Kidney glomerular epithelial cell (primary cell): ENCODE measurements at regions not wholly inside any gene's neighbourhood (a gene's known extent, or its start where the extent isn't known, plus 50 kb on each side); places are given as distances from the start of the nearest gene placed in this dataset.
"Not testable (repeated sequence)": the region's sequence is repeated elsewhere in the genome, so short reads cannot be mapped to it uniquely, and the experiment has no call there.

ENCODE experiments used
- DNase-seq: peaks from one replicate; lab custom pipeline; 2025; lab: John Stamatoyannopoulos, UW

GRCh38 chr13:107669391-107669993, 545.8 kb downstream of the LIG4 start:
- DNase-seq: no peak

GRCh38 chr13:107665926-107666458, 549.3 kb downstream of the LIG4 start:
- no peak for DNase-seq

DNA sequence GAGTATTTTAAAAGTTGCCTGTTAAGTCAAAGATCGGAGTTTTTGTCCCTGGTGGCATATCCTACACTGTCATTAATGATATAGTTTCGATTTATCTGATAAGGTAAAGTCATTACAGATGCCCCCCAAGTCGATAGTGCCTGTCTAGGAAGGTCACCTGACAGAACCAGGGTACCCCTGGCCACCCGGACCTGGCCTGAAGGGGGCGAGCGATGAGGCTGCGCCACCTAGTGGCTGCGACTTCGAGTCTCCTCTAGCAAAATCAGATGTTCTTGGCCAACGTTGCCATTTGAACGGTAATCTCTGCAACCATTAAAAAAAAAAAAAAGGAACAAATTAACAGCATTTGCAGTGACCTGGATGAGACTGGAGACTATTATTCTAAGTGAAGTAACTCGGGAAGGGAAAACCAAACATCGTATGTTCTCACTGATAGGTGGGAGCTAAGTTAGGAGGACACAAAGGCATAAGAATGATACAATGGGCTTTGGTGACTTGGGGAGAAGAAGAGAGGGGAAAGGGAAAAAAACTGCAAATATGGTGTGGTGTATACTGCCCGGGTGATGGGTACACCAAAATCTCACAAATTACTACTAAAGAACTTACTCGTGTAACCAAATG, 565.1 kb downstream of the LIG4 start:
- DNase-seq: peak; percentile 19

DNA sequence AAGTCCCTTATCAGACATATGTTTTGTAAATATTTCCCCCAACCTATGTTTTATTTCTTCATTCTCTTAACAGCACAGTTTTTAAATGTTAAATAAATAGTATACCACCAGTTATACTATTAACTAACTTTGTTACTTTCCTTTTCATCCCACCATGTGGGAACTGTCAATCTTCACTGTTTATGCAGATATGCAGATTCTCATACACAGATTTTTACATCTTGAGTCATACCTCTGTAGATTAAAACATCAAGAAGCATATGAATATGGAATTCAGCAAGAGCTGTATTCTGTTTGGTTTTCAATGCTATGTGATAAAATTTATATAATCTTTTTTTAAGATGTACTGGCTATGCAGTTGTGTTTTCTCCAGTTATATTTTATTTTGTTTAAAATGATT, 566.3 kb downstream of the LIG4 start:
- DNase-seq: no peak

DNA sequence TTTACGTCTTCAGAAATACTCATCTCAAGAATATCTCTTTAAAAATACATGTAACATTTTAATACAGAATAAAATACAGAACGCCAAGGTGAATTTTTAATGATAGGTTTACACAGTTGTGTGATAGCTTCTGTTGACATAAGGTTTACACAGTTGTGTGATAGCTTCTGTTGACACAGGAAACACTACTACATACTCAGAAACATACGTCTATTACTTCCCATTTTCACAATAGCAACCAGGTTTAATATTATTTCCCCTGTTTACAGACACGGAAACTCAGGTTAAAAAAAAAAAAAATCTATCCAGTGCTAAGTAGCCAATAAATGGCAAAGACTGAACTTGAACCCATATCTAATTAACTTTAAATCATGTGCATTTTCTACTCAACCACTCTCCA, 571.2 kb downstream of the LIG4 start:
- DNase-seq: no peak

DNA sequence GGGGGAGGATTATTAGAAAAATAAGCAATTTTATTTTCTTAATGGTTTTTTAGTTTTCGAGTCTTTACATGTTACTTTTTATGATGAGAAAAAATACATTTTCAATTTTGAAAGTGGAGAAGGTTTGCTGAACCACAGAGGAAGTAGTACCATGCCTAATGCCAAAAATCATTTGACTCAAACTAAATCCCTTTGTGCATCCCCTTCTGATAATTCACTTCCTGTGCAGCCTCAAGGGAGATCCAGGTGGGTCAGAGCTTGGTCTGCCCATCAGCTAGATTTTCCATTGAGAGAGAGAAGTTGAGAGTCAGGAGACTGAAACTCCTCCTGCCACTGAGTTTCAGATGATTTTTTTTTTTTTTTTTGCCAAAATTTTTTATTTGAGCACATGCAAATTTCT, 571.7 kb downstream of the LIG4 start:
- DNase-seq: no peak

DNA sequence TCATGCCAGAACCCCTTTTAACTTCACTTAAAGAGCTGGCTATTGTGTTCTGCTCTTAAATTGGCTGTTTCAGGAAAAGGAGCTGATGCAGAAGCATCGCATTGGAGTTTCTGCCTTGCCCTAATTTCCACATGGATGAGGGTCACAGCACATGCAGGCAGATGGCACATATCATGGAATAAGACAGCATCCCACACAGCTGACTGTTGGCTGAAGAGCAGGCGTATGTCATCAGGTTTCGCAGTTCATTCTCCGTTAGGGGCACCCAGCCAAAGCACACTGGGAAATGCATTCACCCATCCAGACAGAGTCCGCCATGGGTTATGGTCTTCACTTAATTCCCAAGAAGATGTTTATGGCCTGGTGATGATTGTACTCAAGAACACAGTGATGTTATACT, 572.5 kb downstream of the LIG4 start:
- DNase-seq: peak; percentile 3

DNA sequence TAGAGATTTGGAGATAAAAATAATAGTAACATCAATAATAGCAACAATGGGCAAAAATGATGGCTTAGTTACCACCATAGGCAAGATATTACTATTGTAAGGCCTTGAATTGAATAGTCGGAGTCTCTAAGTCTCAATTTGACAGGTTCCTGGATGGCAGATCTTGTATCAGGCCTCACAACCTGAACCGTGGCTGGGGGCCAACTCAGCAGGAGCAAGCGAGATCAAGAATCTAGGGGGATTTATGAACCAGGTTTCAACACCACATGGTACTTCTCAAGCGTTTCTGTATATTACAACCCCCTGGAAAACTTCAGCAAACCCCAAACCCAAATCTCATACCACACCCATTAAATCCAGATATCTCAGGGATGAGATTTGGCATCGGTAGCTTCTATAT, 573.8 kb downstream of the LIG4 start:
- DNase-seq: no peak

GRCh38 chr13:107625648-107626047, 589.7 kb downstream of the LIG4 start:
- no peak for DNase-seq

DNA sequence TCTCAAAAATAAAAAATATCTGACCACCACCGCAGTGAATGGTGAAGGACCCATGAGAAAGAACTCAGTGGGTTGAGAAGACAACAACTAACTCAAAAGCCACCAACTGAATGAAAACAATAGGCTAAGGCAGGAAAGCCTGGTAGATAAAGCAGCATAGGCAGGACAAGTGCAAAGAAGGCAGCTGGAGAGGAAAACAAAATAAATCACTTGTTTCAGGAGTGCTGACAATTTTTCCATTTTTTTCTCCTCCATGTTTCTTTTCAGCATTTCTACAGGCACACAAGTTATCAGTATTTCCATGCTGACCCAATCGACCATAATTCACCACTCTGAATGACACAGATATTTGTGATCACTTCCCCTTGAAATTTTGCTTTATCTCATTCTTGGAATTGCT, 597.8 kb downstream of the LIG4 start:
- no peak for DNase-seq

GRCh38 chr13:107612376-107612775, 603.0 kb downstream of the LIG4 start:
- DNase-seq: no peak

- no peak for DNase-seq
Observed at GRCh38 chr13:107608736-107609135, 606.6 kb downstream of the LIG4 start.

DNA sequence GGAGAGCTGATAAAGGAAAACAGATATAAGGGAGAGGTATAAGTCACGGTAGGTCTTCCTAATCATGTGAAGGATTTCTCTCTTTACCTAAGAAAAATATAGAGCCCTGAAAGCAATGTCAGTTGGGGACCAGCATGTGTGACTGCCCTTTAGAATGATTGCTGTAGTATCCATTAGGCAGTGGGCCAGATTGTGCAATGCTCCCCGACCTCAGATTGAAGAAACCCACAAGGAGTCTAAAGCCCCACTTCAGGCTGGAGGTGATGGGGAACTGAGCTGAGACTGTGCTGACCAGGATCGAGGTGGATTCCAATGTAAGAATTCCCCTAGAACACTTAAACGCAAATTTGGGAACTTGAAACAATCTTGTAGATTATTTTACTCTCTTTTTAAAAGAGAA, 614.4 kb downstream of the LIG4 start:
- no peak for DNase-seq

GRCh38 chr13:107596306-107596705, 619.0 kb downstream of the LIG4 start:
- not testable (repeated sequence) for DNase-seq

GRCh38 chr13:107590556-107590955, 624.8 kb downstream of the LIG4 start:
- DNase-seq: no peak

DNA sequence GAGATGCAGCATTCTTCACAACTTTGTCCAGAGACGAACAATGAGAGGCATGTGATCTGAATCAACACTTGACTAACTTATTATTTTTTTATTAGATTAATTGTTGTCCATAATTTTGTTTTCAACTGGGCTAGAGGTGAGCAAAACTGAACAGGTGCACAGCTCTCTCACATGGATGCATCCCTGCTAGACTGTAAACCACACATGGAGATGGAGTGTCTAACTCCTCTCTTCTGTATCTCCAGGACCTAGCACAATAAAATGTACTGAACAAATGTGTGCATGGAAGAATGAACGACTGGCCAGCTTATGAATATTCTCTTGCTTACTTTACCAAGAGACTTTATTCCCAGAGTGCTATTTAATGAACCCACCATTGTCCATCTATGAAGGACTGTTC, 627.7 kb downstream of the LIG4 start:
- DNase-seq: no peak

GRCh38 chr13:107586216-107586615, 629.1 kb downstream of the LIG4 start:
- no peak for DNase-seq

GRCh38 chr13:107585469-107586180, 629.7 kb downstream of the LIG4 start:
- no peak for DNase-seq

DNA sequence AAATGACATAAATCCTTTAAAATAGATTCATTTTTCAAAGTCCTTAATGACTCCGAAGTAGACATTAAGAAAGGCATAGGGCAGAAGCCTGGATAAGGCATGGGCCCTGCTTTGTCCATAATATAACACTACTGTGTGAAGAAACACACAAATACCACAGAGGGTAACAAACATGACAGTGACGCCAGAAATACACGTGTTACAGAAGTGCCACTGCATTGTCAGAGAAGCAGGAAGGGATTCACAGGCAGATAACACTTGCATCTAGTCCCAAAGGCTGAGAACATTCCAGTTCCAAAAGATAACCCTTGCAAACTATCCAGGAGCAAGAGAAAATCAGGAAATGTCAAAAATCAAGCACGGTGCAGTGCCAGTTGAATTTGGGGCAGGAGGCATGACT, 633.2 kb downstream of the LIG4 start:
- DNase-seq: no peak

DNA sequence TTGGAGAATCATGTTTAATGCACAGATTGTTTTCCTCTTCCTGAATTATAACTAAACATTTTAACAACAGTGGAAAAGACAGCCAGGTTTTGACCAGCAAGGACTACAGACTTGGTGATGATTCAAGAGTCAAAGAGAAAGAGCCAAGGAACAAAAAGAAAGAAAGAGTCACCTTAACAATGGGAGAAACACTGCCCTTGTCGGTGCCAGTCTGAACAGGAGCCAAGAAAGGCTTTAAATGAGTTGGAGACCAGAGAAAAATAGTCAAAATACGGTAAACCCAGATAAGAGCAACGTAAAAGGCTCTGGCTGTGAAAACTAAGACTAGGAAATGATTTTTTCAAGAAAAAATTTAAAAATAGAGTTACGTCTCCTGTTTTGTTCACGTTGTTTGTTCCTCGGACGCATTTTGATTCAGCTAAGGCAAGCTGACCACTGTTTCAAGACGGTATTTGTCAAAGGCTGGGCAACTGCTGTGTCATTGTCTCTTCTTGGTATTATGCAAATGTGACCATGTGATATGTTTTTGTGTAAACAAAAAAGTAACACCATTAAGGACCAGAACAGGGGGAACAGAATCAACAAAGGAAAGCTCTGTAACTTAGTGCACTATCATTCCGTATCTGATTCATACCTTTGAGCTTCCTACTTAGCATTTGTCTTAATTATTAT, 634.5 kb downstream of the LIG4 start:
- no peak for DNase-seq

DNA sequence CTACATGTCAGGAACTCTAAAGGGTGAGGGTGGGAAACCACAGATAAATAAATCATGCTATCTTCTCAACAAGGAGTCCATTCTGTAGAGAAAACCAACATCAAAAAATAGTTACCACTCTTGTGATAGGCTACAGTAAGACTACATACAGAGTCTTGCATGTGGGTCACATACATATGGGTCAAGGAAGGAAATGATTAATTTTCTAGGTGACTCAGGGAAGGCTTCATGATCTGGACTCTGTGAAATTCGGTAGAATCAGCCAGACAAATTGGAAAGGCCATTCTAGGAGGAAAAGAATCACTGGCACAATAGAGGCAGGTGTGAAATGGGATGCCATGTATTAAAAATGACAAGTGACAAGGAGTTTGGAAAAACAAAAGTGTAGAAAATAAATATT, 638.9 kb downstream of the LIG4 start:
- DNase-seq: no peak

DNA sequence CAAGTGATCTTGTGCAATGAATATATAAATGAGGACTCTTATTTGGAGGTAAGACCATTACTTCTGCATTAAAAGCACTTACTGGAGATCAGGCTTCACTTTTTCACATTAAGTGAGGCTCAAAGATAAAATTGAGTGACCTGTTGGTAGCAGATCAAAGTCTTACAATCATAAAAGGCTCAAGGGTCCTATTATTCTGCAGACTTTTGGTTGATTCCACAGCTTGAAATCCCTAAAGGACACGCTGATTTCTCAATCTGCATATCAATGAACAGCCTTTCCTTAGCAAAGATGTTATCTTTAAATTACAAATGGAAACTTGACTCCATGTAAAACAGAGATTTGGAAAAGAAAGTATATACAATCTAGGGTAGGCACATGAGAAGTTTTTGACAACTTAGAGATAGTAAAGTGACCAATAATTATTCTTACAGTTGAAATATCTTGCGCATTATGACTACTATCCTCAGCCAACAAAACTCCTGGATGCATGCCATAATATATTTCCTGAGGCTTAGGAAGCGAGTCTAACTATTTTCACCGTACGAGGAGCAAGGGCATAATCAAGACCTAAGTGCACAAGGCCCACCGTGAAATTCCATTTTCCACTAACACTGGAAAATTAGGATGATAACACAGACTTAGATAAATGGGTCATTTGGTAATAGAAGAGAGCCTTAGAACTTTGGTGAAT, 640.7 kb downstream of the LIG4 start:
- DNase-seq: no peak
